GM18870 (cell line): ENCODE measurements at regions not wholly inside any gene's neighbourhood (a gene's known extent, or its start where the extent isn't known, plus 50 kb on each side); places are given as distances from the start of the nearest gene placed in this dataset.
"Not testable (repeated sequence)": the region's sequence is repeated elsewhere in the genome, so short reads cannot be mapped to it uniquely, and the experiment has no call there.

Source experiments
- ATAC-seq: cut with Tn5 transposase; IDR thresholded peaks from one replicate; pipeline ENCODE4 v1.9.1; 2021; ENCODE audit warnings: moderate library complexity; ENCODE audit not compliant: unreplicated experiment

- ATAC-seq = no peak
Measured at GRCh38 chr6:141790921-141791320, 341.8 kb upstream of the GJE1 start.

DNA sequence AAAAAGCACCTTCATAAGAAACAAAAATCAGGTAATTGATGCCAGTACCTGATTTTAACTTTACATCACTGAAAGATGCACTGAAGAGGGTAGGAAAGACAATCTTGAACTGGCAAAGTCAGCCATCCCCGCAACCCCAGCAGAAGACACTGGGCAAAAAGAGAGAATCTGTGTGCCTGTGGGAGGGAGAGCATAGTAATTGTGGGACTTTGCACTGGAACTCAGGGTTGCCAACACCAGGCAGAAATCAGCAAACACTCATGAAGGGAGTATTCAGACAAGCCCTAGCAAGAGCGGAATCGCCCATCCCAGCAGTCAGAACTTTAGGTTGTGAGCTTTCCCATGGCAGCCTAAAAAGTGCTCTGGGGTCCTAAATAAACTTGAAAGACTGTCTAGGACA, 344.6 kb upstream of the GJE1 start:
- no peak for ATAC-seq

DNA sequence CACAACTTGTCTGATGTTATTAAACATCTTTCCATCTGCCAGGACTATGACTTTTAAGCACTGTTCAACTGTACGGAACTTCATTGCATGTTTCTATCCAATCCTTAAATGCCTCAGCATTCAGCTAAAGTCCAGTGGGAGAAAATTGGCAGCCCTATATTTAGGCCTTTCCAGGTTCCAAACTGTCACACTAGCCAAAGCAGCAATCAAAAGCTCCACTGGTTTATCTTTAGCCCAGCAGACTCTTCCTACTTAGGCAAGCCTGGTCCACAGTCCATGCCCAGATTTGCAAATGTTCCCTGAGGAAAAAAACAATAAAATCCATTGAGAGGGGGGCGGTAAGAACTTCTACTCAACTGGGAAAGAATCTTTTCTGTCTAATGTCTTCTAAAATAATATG, 349.1 kb upstream of the GJE1 start:
- no peak for ATAC-seq

DNA sequence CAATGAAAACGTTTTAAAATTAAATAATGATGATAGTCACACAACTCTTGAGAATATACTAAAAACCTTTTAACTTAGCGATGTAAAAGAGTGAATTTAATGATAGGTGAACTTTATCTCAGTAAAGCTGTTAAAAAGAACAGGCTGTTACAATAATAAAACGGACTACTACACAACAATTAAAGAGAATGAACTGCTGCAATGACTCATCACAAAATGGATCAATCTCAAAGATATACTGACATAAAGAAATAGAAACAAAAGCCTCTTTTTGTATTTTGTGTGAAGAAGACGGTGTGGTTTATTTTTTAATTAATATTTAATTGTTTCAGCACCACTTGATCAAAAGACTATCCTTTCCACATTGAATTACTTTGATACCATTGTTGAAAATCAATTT, 352.4 kb upstream of the GJE1 start:
- no peak for ATAC-seq

- ATAC-seq = no peak
Measured at GRCh38 chr6:141764388-141764787, 368.3 kb upstream of the GJE1 start.

DNA sequence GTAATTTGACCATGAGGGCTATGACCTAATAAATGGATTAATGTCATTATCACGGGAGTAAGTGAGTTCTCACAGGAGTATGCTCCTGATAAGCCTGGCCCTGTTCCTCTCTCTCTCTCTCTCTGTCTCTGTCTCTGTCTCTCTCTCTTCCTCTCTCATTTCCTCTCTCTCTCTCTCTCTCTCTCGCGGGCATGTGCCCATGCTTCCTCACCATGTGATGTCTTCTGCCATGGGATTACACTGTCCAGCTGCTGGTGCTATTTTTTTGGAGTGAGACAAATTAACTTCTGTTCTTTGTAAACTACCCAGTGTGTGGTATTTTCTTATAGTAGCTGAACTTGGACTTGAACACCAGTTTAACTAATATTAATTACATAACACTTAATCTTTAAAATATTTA, 374.3 kb upstream of the GJE1 start:
- ATAC-seq = no peak

- ATAC-seq = no peak
Measured at GRCh38 chr6:141753180-141753579, 379.5 kb upstream of the GJE1 start.

DNA sequence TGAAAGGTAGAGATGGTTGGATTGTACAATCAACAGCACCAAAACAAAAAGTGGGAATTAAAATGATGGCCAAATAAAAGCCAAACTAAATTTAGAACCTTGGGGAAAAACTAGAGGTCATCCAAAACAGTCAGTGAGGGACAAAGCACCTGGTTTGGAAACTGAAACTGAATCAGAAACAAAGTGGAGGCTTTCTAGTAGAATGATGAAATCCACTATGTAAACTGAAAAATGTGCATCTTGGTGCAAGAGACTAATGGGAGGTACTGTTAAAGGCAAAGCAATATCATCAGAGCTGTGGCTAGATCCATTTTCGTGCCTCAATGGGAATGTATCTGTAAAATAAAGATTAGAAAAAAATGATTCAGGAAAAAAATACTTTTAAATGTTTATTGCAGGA, 380.0 kb upstream of the GJE1 start:
- ATAC-seq = no peak

DNA sequence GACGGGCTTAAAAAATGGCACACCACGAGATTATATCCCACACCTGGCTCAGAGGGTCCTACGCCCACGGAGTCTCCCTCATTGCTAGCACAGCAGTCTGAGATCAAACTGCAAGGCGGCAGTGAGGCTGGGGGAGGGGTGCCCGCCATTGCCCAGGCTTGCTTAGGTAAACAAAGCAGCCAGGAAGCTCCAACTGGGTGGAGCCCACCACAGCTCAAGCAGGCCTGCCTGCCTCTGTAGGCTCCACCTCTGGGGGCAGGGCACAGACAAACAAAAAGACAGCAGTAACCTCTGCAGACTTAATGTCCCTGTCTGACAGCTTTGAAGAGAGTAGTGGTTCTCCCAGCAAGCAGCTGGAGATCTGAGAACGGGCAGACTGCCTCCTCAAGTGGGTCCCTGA, 386.4 kb upstream of the GJE1 start:
- not testable (repeated sequence) for ATAC-seq

GRCh38 chr6:141744971-141745370, 387.8 kb upstream of the GJE1 start:
- no peak for ATAC-seq

DNA sequence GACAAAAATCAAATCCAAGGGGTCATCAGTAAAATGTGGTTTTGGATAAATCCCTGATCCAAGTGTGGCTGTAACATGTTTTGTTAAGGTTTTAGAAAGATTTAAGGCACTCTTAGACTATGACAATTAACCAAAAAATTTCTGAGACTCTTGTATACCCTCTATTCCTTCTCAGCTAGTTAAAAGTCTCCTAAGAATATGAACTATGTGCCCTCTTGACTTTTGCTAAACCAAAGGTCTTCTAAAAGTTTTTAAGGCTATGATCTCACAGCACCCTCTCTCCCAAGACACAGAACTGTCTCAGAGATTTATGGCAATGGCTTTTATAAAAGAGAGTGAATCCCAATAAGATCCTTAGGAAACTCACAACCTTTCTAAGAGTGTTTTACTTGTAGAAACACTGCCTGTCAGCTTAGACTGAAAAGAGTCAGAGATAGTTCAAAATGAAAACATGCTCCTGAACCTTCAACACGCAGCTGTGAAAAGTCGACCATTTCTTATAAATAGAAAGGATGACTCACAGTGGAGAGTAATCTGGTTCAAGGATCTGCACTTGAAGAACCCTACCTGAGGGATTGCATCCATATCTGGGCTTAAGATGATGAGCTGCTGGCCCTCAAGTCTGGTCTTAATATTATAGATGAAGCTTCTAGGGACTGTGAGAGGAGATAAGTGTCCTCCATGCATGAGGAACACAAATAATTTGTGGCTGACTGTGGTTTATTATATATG, 388.4 kb upstream of the GJE1 start:
- no peak for ATAC-seq

DNA sequence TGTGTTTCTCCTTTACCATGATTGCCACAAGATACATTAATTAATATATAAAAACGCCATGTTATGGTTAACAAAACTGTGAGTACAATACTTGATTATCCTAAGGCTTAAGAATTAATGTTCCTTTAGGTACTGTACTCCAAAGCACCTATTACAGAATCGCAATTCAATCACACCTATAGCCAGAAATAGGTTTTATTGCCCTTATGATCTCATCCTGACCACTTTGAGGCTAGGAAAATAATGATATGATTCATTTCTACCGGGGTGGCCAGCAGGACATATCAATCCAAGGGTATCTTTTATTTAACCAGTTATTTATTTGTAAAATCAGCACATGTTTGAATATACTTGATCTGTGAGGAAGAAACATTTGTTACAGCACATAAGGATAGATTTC, 396.6 kb upstream of the GJE1 start:
- no peak for ATAC-seq

- ATAC-seq = no peak
Measured at GRCh38 chr6:141735126-141735525, 397.6 kb upstream of the GJE1 start.

GRCh38 chr6:141734071-141734840, 398.5 kb upstream of the GJE1 start:
- ATAC-seq = peak; percentile 53

GRCh38 chr6:141729146-141729545, 403.6 kb upstream of the GJE1 start:
- no peak for ATAC-seq

DNA sequence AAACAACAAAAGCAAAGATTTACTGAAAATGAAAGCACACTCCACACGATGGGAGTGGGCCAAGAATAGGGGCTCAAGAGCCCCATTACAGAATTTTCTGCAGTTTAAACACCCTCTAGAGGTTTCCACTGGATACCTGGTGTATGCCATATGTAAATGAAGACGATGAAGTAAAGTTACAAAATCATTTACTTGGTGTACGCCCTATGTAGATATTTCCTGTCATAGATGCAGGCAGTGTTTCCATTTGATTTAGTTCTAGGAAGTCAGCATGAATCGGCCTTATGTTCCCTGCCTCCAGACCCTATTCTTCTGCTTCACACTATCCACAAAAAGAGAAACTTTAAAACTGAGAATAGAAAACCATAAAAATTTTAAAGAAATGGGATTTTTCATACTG, 404.4 kb upstream of the GJE1 start:
- no peak for ATAC-seq

- ATAC-seq = no peak
Measured at GRCh38 chr6:141726248-141726647, 406.5 kb upstream of the GJE1 start.

DNA sequence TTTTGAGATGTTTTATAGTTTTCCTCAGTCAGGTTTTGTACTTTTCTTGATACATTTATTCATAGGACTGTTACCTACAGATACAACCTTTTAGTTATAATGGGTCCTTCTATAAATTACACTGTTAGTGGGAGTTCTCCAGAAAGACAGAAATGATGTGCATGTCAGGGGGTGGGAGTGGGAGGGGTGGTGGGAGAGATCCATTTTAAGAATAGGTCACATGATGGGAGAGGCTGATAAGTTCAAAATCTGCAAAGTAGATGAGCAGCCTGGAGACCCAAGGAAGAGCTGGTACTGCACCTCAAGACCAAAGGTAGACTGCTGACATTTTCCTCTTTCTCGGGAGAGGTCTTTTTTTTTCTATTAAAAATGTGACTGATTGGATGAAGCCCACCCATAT, 408.0 kb upstream of the GJE1 start:
- ATAC-seq = no peak

GRCh38 chr6:141719476-141719875, 413.2 kb upstream of the GJE1 start:
- no peak for ATAC-seq

DNA sequence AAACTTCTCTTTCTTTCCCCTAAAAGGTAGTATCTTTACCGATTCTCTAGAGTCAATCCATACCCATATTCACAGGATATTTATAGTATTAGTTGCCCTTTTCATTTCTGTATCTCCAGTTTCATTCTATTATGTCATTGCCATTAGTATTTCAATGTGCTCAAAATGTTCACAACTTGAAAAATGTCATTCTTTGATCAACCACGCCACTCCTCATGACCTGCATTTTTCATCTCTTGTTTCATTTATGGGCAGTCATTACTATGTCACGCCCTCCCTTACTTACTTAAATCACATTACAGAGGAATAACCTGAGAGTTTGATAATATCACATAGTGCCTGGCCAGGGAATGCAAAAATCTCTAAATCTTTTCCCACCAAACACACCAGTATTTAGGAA, 427.3 kb upstream of the GJE1 start:
- ATAC-seq = no peak

GRCh38 chr6:141704151-141704550, 428.6 kb upstream of the GJE1 start:
- no peak for ATAC-seq

GRCh38 chr6:141701732-141702131, 431.0 kb upstream of the GJE1 start:
- no peak for ATAC-seq

DNA sequence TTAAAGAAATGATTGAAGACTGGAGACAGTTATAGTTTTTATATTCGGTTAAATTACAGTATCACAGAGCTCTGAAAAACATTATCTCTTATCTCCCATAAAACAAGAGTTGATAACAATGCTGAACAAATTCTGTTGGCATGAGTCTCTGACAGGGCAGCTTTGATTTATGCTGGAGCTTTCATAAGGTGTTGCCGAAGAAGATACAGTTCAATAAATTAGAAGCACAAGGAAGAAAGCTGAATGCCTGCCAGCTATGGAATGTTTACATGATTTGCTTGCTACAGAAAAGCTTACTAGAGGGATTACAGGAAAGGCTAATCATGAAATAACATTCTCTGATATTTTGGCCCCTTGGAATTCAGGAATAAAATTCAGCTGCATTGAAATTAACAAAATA, 431.9 kb upstream of the GJE1 start:
- no peak for ATAC-seq
